ENCODE measurements at regions not wholly inside any gene's neighbourhood (a gene's known extent, or its start where the extent isn't known, plus 50 kb on each side); places are given as distances from the start of the nearest gene placed in this dataset.
"Not testable (repeated sequence)": the region's sequence is repeated elsewhere in the genome, so short reads cannot be mapped to it uniquely, and the experiment has no call there.

DNA sequence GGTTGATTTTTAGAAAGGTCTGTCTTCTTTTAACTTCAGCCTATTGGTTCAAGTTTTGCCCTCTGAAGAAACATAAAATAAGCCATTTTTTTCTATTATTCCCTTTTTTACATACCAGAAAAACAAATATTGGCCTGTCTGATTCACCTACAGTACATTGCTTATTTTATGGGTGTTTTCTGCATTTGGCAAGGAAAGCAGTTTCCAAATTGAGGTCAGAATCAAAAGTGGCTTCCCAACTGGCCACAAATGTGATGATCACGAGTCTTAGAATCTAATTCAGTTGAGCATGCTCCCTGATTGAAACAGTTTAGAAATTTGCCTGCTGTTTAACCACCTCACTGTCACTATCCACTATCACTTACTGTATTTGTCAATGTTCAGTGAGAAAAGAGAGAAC is 106.9 kb upstream of the CHMP2B start:
- DNase-seq (ENCODE audit: low spot score in 2 of 2) = no peak
- no peak for FAIRE-seq

DNA sequence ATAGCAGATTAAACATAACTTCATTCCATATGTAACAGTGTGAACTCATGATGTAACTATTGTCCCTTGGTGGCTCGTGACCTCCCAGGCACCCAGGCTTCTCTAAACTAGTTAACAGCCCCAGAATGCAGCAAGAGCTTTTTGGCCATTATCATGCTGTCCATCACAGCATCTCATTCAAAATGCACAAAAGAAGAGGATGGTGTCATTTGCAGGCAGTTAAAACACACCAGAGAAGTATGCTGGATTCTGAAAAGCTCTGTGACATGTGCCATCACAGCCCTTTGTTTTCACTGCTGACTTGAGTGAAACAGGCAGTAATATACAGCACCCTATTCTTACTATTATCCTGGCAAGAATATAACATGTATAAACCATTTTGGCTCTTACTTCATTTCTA is 117.6 kb upstream of the CHMP2B start:
- no peak for FAIRE-seq
- no peak for DNase-seq (ENCODE audit: low spot score in 2 of 2)

DNA sequence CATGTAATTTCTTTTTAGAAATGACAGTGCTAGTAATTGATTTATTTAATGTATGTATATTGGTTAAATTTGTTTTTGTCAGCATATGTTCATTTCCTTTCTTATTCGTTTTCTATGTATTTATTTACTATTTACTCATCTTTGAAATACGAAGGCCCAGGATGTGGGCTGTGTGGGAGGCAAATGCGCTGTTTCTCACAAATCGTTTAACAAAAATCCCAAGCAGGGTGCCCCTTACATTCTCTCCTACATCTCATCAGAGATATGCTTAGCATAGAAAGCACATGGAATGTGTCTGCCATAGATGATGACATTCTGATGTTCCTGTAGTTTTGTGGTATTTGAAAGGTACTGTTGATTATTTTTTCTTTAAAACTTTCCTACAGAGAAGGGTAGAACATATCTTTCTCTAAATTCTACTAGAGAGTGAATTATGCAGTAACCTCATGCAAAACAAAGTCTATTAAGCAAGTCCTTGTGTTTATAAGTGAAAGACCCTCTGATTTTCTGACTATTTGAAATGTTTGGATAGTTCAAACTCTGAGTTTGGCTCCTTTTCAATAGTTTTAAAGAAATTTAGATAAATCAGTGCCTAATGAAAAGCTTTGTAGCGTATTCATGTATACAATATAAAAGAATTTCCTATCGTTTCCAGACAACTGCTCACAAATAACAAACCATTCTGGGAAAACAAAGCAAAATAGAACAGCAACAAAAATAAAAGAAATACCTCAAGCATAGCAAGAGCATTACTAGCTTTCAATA is 111.1 kb upstream of the VGLL3 start:
- FAIRE-seq = no peak

DNA sequence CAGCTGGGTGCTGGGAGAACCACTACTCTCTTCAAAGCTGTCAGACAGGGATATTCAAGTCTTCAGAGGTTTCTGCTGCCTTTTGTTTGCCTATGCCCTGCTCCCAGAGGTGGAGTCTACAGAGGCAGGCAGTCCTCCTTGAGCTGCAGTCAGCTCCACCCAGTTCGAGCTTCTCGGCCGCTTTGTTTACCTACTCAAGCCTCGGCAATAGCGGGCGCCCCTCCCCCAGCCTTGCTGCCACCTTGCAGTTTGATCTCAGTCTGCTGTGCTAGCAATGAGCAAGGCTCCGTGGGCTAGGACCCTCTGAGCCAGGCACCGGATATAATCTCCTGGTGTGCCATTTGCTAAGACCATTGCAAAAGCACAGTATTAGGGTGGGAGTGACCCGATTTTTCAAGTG is 106.8 kb upstream of the VGLL3 start:
- not testable (repeated sequence) for DNase-seq (ENCODE audit: low spot score in 2 of 2); FAIRE-seq

More for the DNA sequence above, 111.1 kb upstream of the VGLL3 start:
- DNase-seq (ENCODE audit: low spot score in 2 of 2) = no peak

DNA sequence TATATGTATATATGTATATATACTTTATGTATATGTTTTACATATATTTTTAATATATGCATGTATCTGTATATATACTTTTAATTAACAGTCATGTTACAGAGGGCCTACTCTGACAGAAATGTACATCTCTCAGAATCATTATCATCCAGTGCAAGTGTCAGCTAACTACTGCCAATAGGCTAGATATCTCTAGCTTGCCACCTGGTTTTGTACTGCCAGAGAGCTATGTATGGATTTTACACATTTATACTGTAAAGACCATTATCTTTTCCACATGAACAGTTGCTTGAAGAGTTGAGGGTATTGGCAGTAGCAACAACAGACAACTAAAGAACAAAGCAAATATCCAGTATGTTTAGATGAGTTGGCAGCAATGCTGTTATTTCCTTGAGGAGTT is 99.7 kb upstream of the VGLL3 start:
- no peak for DNase-seq (ENCODE audit: low spot score in 2 of 2)
- no peak for FAIRE-seq

DNA sequence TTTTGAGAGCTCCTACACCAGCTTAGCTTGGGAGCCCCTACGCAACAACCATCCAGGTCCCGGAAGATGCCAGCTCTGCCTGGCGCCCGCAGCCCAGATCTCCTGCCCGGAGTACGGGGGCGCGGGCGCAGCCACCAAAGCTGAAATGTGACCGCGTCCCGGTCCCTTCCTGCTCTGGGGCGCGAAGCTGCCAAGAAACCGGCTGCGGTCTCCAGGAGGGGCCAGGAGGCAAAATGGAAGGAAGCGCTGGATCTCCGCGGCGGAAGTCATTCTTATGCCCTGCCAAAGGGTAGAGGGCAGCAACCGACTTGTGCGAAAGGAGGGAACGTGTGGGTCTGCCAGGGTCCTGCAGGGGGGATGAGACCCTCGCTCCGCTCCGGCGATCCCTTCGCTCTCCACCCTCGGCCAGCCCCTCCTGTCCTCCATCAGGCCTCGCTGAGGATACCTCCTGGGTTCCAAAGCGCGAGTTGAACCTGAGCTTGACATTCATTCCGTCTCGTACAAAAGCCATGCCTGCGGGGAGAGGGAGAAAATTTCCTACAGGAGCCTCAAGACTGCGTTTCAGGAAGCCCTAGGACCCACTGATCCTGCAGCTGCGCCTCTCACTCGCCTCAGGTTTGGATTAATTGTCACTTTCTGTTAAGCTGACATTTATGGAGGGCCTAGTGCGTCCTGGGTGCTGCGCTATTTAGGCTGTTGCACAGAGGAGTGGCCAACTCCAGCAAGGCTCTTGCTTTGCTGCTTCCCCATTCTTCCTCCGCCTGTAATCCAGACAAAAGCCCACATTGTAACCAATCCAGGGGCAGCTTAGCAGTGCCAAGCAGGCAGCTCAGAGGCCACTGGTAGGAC is 98.3 kb upstream of the VGLL3 start:
- FAIRE-seq (no peak), DNase-seq (ENCODE audit: low spot score in 2 of 2) (peak; percentile 36 to 39)

DNA sequence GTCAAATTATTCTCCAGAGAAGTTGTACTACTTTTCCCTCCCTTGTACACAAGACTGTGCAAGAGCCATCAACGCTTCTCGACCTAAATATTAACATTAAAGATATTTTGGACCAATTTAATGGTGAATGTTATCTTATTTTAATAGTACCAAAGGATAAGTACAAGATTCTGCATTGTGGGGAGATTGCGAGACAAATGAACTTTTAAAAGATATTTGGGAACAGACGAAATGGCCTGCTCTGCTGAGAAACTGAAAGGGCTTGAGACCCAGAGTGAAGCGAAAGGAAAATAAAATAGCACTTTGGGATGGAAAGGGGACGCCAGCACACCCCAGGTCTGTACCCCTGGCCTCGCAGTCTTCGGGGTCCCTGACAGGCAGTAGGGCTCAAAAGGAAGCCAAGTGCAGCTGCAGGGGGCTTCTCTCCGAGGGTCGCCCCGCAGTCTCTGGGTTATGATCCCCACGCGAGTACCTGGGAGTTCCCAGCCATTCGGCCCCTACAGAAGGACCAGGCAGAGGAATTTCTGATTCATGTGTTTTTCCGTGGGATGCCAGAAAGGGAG is 97.6 kb upstream of the VGLL3 start:
- no peak for FAIRE-seq
- no peak for DNase-seq (ENCODE audit: low spot score in 2 of 2)

DNA sequence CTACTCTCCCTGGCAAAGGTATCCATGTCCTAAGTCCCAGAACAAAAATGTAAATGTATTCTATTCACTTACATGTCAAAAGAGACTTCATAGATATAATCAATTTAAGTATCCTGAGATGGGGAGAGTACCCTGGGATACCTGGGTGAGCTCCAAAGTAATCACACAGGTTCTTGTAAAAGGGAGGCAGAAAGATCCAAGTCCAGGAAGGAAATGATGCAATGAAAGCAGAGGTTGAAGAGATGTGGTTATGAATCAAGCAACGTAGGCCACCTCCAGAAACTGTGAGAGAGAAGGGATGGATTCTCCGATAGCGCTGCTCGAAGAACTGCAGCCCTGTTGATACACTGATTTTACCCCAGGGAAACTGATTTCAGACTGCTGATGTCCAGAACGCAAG is 93.9 kb upstream of the VGLL3 start:
- no peak for DNase-seq (ENCODE audit: low spot score in 2 of 2)
- FAIRE-seq = no peak

DNA sequence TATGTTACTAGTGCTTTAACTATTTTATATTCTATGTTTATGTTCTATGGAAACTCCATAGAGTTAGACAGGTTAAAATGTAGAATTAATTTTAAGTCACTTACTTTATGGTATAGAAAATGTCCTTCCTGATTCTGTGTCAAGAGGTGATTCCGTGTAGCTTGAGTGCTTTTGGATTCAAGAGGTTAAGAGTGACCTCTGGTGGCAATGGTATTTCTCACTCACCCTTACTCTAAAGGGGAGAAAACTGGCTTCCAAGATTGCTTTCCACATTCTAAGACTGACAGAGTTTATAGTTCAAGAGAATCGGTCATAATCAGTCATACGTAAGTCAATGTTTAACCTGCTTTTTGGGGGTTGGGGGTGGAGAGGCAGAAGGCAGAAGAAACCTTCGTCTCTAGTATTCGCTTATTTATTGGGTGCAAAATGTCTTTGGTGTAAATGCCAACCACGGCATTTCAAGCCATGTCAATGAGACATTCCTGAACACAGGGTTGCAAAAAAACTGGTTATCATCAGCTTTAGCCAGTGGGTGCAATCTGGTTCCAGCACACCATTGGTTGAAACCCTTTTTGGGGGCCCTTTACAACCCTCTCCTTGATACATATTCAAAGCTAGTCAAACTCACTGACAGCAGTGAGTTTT is 92.0 kb upstream of the VGLL3 start:
- FAIRE-seq = peak; percentile 91
- peak; percentile 19 to 20 for DNase-seq (ENCODE audit: low spot score in 2 of 2)

DNA sequence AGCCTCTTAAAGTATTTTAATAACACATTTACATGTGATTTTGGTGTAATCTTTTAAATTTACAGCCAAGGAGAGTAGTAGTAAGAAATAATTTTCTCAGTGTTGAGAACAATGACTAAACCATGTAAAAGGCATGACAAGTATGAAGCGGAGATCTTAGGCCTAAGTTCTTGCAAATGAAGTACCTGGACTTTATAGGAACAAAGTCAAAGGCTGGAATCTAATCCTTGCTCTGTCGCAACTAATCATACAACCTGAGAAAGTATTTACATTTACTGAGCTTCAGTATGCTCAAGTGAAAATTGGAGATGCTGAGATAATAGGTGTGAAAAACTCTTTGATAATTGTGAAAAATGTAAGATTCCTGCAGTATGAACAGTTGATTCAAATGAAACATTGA is 86.4 kb upstream of the VGLL3 start:
- no peak for DNase-seq (ENCODE audit: low spot score in 2 of 2)
- FAIRE-seq = no peak

DNA sequence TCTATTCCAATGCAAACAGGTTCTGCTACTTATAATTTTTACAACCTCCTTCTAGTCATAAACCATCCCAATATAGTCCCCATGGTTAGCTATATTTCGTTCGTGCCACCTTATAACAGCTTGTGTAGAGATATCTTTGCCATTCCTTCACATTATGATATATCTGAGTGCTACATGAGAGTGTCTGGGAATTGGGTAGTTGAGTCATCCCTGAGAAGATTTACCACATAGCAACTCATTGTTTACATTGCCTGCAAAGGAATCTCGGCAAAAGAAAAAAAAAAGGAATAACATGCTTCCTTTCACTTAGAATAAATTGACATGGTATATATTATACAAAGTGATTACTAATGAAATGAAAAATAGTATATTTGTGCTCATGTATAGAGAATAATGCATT is 86.0 kb upstream of the VGLL3 start:
- DNase-seq (ENCODE audit: low spot score in 2 of 2) (no peak), FAIRE-seq (no peak)

DNA sequence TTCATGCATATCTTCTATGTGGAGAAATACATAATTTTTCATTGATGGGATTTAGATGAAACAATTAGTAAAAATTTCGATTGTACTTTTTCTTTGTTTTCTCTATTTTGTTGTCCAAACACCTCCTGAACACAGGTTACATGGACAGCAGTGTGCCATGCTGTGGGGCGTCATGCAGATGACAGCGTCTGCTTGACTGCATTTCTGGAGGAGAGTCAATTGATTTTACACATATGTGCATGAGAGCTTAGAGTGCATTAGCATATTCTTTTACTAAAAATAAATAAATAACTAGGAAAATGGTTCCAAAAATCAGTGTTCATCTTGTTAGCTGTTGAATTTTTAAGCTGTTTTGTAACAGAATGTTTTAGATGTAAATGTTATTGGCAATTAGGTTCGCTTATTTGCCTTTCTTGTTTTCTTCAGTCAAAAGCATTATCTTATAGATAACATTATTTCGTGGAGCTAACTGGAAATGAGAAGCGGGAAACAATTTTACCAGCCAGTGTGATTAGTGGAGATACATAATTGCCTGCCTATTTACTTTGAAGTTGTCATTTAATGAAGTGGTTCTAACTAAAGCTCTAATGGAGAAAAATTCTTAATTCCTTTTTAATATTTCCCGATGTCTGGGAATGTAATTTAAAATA is 82.7 kb upstream of the VGLL3 start:
- no peak for FAIRE-seq
- no peak for DNase-seq (ENCODE audit: low spot score in 2 of 2)

DNA sequence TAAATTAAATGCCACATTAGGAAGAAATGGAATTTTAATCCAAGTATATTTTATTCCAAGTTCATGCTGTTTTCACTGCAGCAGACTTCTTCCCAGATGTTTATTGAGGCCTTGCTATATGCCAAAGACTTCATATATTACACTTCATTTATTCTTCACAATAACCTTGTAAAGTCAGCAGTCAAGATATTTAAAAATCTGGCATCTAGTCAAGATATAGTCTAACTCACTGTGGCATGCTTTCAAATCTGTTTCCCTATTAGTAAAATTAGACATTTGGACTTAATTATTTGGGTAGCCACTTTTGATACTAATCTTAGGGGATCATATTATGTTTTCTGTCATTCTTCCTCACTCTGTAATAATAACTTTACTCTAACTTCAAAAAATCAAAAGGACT is 81.5 kb upstream of the VGLL3 start:
- FAIRE-seq (no peak), DNase-seq (ENCODE audit: low spot score in 2 of 2) (no peak)

DNA sequence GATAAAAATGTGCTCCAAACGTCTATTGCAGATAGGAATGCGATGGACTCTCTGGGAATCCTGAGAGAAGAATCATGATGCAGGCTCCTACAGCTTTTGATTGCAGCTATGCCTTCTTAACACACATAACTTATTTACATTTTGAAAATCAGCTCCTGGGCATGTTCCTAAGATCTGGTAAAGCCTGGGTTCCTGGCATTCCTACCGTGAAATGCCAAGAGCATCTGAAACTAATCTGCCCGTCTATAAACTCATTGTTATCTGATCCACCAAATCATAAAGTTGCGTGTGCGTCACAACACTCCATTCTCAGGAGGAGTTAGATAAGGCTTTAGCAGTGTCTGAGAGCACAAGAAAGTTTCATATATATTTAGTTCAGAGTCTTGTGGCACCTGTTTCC is 79.0 kb upstream of the VGLL3 start:
- DNase-seq (ENCODE audit: low spot score in 2 of 2) (no peak), FAIRE-seq (no peak)

DNA sequence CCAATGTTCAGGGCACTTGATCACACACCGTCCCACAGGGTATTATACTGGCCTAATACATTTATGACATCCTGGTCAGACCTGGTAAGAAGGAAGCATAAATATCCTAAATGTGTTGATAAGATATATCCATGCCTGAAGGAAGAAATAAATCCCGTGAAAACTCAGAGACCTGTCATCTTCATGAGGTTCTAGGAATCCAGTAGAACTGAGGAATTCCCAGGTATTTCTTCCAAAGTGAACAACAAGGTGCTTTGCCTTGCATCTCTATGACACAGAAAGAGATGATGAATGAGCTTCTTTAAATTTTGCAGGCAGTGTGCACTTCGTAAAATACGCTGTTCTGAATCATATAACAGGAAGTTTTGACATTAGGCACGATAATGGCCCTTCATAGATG is 78.1 kb upstream of the VGLL3 start:
- no peak for FAIRE-seq

DNA sequence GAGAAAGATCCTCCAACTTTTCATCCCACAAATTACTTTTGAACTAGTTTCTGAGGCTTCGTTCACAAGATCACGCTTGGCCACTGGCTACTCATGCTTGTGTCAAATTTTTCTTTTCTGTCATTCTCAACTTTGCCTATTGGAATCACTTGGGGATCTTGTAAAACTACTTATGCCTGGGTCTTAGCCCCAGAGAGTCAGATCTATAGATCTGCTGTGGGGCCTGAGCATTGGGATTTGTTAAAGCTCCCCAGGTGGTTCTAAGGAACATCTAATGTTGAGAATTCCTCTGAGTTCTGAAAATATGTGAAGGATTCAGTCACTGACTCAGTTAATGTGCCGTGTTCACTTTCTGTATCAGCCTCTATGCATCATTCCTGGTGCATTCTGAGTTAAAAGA is 71.7 kb upstream of the VGLL3 start:
- DNase-seq (ENCODE audit: low spot score in 2 of 2) (no peak), FAIRE-seq (no peak)

More for the DNA sequence above, 78.1 kb upstream of the VGLL3 start:
- DNase-seq (ENCODE audit: low spot score in 2 of 2) = no peak

DNA sequence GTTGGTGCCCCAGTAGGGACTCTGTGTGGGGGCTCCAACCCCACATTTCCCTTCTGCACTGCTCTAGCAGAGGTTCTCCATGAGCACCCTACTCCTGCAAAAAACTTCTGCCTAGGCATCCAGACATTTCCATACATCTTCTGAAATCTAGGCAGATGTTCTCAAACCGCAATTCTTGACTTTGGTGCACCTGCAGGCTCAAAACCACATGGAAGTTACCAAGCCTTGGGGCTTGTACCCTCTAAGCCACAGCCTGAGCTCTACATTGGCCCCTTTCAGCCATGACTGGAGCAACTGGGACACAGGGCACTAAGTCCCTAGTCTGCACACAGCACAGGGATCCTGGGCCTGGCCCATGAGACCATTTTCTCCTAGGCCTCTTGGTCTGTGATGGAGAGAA is 66.5 kb upstream of the VGLL3 start:
- DNase-seq (ENCODE audit: low spot score in 2 of 2) = no peak
- no peak for FAIRE-seq

DNA sequence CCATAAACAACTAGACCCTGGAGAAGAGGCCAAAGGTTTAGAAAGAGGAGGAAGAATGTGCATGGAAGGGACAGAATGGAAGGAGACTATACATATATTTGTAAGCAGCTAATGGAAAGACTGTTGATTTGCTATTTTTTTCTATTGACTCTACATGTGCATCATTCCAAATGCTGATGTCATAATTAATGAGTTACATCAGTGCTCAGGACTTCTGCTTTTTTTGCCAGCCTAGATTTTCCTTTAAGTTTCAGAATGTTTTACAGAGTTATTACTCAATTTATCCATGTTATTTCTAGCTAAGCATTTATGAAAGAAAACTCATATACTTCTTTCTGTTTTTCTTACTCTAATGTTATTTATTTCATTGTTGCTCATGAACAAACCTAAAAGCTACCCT is 62.6 kb upstream of the VGLL3 start:
- DNase-seq (ENCODE audit: low spot score in 2 of 2) (no peak), FAIRE-seq (no peak)

DNA sequence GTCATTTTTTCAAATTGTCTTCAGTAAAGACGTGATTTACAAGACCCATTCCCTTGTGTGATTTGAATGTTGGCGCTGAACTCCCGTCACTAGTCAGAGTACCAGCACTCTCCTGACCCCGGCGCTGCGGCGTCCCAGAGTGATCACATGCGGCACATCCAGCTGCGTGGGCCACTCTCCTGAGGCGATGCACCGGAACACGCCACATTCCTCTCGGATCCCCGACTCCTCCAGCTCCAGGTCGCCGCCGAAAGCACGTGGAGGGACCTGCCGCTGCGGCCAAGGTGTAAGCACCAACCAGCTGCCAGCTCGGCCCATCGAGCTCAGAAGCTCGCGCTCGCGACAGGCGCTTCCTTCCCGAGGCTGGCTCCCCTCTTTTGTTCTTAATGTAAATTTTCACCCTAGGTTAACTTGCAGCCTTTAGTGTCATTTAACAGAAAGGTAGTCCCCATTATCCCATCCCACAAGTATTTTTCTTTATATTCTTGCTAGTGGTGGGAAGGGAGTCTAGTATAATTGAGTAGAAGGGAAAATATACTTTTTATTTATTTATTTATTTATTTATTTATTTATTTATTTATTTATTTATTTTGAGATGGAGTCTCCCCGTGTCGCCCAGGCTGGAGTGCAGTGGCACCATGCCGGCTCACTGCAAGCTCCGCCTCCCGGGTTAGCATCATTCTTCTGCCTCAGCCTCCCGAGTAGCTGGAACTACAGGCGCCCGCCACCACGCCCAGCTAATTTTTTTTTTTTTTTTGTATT is 61.7 kb upstream of the VGLL3 start:
- FAIRE-seq (no peak), DNase-seq (ENCODE audit: low spot score in 2 of 2) (no peak)

DNA sequence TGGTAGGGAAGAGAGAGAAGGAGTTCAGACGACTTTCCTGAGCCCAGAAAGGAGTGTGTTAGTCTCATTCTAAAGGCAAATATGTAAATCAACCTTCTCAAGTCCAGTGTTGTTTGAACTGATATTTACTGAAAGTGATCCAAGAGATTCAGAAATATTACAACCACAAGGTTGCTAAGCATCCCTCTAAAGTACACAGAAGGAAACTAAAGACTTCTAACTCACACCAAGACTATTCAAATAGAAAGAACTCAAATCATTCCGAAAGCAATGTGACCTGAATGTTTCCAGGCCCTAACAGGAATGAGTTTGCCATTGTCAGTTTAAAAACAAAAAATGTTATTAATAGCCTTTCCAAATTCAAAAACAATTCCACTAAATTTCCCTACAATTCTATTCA is 56.9 kb upstream of the VGLL3 start:
- no peak for DNase-seq (ENCODE audit: low spot score in 2 of 2)
- no peak for FAIRE-seq

All from frontal cortex (tissue), 3 donors.